ENCODE measurements at regions not wholly inside any gene's neighbourhood (a gene's known extent, or its start where the extent isn't known, plus 50 kb on each side); places are given as distances from the start of the nearest gene placed in this dataset.
"Not testable (repeated sequence)": the region's sequence is repeated elsewhere in the genome, so short reads cannot be mapped to it uniquely, and the experiment has no call there.

DNA sequence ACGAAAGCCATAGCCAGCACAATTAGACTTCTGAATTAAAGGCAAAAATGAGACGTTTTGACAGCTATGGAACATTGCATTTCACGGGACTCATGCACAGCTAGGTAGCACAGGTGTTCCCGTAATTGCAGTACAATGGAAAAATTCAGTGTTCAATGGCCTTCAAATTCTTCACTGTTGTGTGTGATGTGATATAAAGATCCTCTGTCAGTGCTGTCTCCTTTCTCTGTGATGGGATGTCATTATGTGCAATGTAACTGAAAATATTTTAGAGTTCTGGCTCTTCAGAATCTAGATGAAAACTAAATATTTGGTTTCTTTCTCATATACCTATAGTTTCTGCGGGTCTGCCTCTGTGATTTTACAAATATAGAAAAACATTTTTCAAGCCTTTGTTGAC, 1599.7 kb downstream of the MRPL39 start:
- no peak for DNase-seq (ENCODE audit: low read depth in 2 of 2)

DNA sequence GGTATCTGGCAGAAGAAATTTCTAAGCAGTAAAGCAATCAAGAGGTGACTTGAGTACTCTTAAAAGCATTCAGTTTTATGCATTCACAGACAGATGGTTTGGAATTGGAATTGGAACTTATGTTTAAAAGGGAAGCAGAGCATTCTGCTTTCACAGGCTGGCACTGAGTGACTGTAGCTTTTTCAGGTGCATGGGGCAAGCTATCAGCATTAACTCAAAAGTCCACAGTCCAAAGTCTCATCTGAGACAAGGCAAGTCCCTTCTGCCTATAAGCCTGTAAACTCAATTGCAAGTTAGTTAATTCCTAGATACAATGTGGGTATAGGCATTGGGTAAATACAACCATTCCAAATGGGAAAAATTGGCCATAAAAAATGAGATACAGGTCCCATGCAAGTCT, 1620.3 kb downstream of the MRPL39 start:
- DNase-seq (ENCODE audit: low read depth in 2 of 2): no peak

DNA sequence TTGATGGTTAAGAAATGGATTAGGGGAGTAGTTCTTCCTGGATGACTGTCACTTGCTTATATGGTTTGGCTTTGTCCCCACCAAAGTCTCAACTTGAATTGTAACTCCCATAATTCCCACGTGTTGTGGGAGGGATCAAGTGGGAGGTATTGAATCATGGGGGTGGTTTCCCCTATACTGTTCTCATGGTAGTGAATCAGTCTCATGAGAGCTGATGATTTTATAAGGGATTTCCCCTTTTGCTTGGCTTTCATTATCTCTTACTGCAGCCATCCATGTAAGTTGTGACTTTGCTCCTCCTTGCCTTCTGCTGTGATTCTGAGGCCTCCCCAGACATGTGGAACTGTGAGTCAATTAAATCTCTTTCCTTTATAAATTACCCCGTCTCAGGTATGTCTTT, 1621.1 kb downstream of the MRPL39 start:
- no peak for DNase-seq (ENCODE audit: low read depth in 2 of 2)

DNA sequence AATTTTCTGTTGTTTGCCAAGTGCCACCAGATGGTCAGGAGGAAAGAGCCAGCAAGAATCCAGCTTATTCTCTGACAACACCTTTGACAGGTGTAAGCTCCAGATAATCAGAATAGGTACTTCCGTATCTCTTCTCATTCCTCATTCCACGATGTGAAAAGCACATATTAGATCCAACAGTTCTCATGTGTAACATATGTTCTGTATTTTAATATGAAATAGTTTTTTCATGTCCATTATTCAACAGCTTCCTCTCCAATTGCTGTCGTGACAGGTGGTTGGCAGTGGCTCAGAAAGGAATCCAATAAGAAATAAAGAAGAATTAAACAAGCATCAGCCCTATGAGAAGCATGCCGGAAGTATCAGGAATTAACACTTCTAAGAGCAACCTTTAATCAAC, 1624.7 kb downstream of the MRPL39 start:
- DNase-seq (ENCODE audit: low read depth in 2 of 2): no peak

DNA sequence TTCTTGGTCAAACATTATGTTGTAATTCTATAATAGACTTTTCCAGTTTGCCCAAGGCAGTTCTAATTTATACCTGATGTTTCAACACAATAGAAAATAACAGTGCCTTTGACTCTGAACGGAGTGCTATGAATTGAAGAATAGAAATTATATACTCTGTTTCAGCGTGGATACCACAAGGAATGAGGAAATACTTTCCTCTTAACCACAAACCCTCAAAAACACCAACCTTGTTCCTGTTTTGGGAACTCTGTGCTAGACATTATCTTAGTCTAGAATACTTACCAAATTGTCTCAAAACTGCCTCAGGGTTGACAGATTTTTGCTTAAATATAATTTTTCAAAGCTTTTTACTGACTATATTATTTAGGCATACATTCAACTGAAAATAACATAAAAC, 1629.3 kb downstream of the MRPL39 start:
- DNase-seq (ENCODE audit: low read depth in 2 of 2): no peak

DNA sequence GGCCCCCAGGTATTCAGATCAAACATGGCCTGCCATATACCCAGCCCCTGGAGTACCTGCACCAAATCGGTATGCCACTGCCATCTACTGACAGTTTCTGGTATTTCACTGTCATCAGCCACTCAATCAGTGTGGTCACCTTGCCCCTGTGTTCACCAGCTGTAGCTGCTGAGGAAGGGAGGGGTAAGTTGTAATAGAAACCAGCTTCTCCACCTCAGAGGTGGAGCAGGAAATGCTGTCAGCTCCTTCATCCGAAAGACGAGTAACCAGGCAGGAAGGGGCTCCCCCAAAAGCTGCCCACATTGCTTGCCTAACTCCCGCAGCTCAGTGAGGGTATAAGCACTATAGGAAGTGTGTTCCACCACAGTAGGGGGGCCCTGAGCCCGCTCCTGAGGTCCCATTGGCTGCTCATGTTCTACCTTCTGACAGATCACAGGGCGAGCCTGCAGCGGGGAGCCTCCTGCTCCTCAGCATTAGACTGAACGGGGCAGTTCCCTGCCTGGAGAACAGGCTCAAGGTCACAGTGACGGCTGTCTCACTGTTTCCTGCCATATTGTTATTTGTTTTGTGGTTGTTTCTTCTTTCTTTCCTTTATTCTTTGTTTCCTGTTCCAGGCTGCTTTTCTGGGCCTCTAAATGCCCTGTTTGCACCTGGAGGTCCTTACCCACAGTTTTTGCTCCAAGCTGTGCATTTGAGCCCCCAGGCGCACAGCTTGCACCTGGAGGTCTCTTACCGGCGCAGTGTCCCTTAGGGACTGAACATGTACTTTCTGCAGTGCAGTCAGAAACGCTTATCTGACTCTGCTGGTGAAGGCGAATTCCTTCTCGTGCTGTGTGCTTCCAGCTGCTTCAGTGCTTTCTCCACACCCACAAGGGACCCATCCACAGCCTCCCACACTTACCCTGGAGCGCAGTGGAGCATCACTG, 1638.3 kb downstream of the MRPL39 start:
- peak; percentile 23 to 45 for DNase-seq (ENCODE audit: low read depth in 2 of 2)

DNA sequence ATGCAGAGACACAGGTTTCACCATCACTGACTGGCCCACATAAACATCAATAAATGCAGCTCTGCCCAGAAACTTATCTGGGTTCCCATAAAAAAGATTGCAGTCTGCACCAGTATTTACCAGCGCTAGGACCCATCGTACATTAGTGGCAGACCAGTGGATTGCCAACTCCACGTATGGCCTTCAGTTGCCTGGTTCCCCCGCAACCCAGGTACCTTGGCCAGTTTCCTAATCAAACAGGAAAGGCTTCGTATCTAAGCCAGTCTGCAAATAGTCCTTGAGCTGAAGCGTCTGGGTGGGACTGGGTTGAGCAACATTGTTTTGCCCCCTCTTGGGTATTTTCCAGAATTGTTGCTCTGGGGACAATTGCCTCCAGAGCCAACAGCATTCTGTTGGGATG, 1639.3 kb downstream of the MRPL39 start:
- no peak for DNase-seq (ENCODE audit: low read depth in 2 of 2)

DNA sequence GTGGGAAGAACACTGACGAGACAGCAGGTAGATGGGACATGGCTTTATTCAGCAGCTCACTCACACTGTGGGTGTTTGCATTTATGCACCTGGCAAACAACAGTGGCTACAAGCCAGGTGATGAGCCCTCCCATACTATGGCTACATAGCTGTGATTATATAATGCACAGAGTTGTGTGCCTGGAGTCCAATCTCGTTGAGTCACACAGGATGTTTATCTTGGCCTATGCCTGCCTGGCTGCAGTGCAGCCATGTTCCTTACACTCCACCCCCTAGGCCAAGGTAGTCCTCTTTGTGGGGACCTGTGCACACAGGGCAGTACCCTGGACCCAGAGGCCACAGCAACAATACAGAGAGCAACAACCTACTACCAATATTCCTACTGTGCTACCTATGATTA, 1643.8 kb downstream of the MRPL39 start:
- DNase-seq (ENCODE audit: low read depth in 2 of 2): no peak

DNA sequence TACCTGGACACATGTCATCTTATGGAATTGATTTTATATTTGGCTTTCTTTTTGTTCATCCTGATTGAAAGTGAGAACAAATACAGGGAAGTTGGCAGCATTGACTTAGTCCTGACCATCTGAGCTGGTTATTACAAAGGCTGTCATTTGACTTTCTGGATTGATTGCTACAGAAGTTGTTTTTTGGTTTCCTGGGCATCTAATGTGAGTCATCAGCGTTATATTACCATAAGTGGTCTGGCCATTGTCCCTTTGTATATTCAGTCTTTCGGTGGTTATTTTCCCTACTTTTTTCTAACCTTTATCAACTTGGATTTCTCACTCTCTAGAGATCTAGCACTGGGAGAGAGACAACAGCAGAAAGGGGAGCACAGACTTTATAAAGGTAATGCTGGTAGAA, 1646.5 kb downstream of the MRPL39 start:
- no peak for DNase-seq (ENCODE audit: low read depth in 2 of 2)

DNA sequence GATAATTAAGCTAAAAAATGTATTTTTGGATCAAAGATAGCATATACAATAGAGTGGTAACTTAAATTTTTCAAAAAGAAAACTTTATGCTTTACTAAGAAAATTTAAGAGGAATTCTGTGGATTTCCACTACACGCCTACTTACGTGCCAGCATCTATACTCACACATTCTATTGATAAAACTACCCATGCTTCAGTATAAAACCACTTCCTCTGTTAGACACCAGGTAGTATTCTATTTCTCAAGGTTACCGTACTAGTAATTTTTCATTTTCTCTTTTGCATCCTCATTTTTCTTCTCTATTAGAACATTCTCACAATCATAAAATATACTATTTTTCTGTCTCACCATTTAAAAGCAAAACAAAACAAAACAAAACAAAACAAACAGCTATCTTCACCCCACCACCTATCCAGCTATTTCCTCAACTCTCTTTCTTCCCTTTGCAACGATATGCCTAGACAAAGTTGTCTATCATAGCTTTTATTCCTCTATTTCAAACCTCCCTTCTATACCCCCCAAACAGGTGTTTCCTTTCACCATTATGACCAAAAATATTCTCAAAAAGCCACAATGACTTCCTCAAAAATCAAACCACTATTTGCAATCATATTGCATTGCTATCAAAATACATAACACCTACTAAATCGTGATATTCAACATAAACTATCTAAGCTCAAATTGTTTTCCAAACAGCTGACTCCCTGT, 1652.0 kb downstream of the MRPL39 start:
- DNase-seq (ENCODE audit: low read depth in 2 of 2): no peak

DNA sequence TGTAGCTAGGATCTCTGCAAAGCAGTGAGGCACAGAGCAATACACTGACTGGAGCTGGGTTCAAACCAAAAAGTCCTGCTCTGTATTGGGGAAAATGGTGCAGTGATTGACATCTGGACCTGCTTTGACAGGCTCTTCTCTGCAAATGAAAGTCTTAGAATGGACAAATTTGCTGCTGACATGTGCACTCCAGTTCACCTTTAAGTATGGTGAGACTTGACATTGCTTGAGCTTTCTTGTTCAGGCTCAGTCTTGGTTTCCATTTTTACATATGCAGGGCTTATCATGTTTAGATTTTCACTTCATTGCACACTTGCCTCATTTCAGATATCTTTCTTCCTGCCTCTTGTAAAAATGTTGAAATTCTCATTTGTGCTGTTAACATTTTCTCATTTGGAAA, 1655.0 kb downstream of the MRPL39 start:
- no peak for DNase-seq (ENCODE audit: low read depth in 2 of 2)

DNA sequence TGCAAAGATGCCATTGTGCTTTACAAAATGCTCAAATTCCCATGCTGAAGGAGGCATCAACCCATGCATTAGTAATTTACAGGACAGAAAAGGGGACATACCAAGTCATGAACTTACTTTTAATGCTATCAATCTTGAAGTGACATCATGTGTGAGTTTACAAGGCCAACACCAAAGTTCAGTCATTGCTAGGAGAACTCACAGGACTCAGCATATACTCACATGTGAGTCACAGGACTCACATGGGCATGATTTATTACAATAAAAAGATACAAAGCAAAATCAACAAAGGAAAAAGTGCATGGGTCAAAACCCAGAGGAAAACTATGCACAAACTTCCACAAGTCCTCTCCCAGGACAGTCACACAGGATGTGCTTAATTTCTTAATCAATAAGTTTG, 1656.0 kb downstream of the MRPL39 start:
- no peak for DNase-seq (ENCODE audit: low read depth in 2 of 2)

DNA sequence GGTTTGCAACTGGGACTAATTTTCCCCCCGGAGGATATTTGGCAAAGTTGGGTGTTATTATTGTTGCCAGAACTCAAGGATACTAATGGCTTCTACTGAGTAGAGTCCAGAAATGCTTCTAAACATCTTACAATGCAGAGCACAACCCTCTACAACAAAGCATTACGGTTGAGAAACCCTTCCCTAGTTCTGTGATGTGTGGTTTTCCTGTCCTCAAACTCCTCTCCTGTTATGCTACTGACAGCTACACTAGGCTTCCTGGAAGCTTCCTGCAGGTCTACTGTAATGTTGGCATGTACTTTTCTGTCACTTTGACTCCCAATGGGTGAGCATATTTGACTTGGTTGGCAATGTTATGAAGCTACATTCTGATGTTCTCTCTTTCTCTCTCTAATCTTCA, 1656.9 kb downstream of the MRPL39 start:
- no peak for DNase-seq (ENCODE audit: low read depth in 2 of 2)

DNA sequence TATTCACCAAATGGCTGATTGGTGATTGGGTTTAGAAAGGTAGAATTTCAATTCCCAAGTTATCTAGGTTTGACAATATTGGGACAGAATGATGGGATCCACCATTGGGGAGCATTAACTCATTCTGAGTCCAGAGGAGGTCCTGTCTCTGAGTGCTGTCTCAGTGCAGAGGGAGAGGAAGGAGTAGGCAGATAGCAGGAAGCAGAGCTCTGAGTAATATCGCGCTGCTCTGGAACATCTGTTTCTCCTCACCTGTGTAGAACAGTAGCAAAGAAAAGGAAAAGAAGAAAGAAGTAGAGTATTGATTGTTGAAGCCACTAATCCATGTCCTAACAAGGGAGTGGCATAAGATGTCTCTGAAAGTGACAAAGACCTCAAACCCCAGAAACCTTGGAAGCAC, 1657.8 kb downstream of the MRPL39 start:
- no peak for DNase-seq (ENCODE audit: low read depth in 2 of 2)

DNA sequence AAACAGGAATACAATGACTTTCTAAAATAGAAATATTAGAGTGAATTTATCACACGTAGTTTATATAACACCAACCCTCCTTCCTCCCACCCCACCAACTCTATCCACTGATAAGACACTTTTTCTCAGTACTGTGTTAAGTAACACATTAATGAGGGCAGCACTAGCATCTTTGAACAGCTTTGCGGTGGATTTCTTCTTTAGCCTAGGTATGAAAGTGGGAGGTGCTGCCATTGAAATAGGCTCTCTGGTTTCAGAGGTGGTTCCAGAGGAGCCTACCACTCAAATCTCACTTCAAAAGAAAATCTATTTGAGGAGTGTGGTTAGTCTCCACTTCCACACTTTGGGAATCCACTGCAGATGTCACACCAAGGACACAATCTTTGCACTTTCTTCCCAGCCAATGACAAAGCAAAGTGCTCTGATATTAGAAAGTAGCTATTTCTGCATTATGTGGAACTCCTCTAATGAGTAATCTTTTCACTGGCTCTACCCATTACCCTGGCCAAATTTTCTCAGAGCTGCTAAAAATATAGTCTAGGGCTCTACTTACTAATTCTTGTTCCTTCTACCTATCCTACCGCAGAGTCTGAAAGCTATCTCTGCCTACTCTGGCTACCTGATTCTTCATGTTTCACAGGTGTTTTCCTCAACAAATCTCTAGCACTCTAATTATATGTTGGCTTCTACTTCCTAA, 1667.8 kb downstream of the MRPL39 start:
- no peak for DNase-seq (ENCODE audit: low read depth in 2 of 2)

DNA sequence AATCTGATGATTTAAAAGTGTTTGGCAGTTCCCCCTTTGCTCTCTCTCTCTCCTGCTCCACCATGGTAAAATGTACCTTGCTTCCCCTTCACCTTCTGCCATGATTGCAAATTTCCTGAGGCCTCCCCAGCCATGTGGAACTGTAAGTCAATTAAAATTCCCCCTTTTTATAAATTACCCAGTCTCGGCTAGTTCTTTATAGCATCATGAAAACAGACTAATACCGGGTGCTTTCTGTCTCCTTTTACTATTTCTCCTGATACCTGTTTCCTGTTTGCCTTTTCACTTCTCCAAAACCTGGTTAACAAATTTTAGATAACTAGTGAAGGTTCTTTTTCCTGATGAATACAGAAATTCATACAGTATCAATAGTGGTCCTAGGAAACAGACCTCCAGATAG, 1670.3 kb downstream of the MRPL39 start:
- DNase-seq (ENCODE audit: low read depth in 2 of 2): no peak

DNA sequence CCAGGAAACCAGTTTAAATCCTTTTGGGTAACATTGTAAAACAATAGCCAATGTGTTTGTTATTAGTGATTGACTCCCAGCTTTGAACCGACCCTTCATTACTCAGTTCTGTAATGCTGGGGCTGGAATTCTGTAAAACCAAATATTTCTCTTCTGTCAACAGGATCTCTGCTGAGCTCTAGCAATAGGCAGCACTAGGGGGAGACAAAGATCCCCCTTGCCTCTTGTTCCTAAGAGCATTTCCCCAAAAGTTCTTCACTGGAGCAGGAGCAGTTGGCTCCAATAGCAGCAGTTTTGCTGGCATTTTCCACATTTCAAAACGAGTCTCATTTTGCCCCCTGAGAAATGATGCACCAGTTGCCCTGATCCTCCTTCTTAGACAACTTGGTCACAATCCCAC, 1671.1 kb downstream of the MRPL39 start:
- DNase-seq (ENCODE audit: low read depth in 2 of 2): no peak

DNA sequence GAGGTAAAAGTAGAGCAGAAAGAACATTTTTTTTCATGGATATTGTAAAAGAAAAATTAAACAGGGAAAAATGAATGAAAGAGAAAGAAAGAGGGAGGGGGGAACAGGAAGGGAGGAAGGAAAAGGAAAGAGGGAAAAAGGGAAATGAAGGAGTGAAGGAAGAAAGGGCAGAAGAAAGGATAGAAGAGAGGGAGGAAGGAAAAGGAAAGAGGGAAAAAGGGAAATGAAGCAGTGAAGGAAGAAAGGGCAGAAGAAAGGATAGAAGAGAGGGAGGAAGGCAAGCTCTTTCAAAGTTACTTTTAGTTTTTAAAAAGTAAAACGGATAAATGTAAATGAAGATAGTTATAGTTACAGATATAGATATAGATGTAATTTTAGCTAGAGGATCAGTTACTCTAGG, 1676.7 kb downstream of the MRPL39 start:
- no peak for DNase-seq (ENCODE audit: low read depth in 2 of 2)

DNA sequence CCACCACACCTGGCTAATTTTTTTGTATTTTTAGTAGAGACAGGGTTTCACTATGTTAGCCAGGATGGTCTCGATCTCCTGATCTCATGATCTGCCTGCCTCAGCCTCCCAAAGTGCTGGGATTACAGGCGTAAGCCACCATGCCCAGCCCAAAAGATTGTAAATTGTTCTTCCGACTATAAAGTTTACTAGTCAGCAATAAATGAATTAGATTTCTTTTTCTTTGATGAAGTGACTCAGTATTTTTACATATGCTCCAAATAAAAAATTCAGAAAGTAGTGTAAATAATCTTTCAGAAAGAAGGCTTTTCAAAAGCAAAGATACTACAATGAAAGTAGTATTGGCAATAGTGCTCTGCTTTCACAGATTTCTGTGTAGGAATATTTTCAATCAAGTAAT, 1680.9 kb downstream of the MRPL39 start:
- DNase-seq (ENCODE audit: low read depth in 2 of 2): not testable (repeated sequence)

DNA sequence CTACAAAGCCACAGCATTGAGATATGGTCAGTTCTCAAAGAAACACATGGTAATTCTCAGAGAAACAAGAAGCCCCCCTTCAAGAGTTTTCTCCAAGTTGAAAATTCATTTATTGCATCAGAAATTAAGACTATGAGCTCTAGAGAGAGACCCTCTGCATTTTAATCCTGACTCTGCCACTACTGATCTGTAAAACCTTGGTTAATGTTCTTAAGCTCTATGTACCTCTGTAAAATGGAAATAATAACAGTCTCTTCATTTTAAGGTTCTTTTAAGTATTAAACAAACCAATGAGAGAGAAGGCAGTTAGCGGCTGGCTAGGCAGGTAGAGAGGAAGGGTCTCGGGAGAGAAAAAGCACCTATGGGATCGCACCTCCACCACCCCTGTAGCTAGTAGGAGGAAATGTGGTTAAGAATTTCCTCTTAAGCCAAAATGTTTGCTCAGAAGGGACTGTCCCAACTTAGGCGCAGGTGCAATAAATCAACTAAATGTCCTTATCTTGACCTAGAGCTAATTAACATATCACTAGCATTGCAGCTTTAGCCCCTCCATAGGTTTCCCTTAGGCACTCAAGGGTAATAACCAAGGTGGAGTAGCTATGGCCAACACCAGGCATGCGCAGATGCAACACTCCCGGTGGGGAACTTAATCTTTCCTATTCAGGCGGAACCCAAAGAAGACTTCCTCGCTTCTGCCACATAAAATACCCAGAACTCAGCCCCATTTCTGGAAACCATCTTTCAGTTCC, 1685.4 kb downstream of the MRPL39 start:
- DNase-seq (ENCODE audit: low read depth in 2 of 2): no peak

DNA sequence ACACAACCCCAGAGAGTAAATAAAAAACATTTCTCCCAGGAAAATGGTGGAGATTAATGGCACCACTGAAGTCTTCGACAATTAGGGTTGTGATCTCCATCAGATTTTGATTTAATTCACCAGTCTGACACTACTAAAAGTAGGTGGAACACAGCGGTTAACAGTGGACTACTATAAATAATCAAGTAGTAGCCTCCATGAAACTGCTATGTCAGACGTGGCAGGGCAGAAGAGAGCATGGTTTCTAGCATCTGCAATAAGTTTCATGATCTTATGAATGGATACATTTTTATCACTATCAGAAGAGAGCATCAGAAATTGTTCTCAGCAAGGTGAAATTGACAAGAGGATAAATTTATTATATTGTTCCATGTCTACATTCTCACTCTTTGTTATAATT, 1706.6 kb downstream of the MRPL39 start:
- no peak for DNase-seq (ENCODE audit: low read depth in 2 of 2)

DNA sequence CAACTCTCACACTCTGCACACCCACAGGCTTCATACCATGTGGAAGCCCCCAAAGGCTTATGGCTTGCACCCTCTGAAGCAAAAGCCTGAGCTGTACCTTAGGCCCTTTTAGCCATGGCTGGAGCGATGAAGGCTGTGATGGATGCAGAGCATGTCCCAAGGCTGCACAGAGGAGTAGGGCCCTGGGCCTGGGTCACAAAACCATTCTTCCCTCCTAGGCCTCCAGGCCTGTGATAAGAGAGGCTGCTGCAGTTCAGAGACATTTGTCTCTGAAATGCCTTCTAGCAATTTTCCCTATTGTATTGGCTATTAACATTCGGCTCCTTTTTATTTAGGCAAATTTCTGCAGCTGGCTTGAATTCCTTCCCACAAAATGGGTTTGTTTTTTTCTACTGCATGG, 1707.7 kb downstream of the MRPL39 start:
- no peak for DNase-seq (ENCODE audit: low read depth in 2 of 2)

Data from stimulated activated CD4-positive, alpha-beta T cell treated with anti-CD3 and anti-CD28 coated beads, Interleukin-1b, Interleukin-23, amount 100 ng/mL, for 1 hour (primary cell).